H9 (cell line): ENCODE measurements at regions not wholly inside any gene's neighbourhood (a gene's known extent, or its start where the extent isn't known, plus 50 kb on each side); places are given as distances from the start of the nearest gene placed in this dataset.
A peak's percentile ranks its signal among the peaks of the same experiment; 100 is the strongest.

Source experiments
- DNase-seq: peaks from one replicate; pipeline ENCODE4 v3.0.0-alpha.2; 2017
- H2AFZ ChIP-seq: one replicate; pipeline ENCODE4 v1.6.1; 2013; ENCODE audit warnings: mild to moderate bottlenecking, low read length, control low read depth, moderate library complexity
- H2AK5ac ChIP-seq: 2 replicates; pipeline ENCODE4 v1.6.1; 2013; ENCODE audit warnings: low read length, control low read depth, mixed read lengths; ENCODE audit not compliant: insufficient read length
- H2BK120ac ChIP-seq: one replicate; pipeline ENCODE4 v1.6.1; 2013; ENCODE audit warnings: low read depth, mild to moderate bottlenecking, low read length, control low read depth, inconsistent platforms; ENCODE audit not compliant: poor library complexity, severe bottlenecking
- H2BK12ac ChIP-seq: 2 replicates; pipeline ENCODE4 v1.6.1; 2013; ENCODE audit warnings: low read length, control low read depth, mixed read lengths, low read depth; ENCODE audit not compliant: insufficient read length
- H2BK15ac ChIP-seq: 2 replicates; pipeline ENCODE4 v1.6.1; 2013; ENCODE audit warnings: low read depth, low read length, control low read depth
- H2BK20ac ChIP-seq: one replicate; pipeline ENCODE4 v1.6.1; 2013; ENCODE audit warnings: low read depth, mild to moderate bottlenecking, low read length, control low read depth, inconsistent platforms; ENCODE audit not compliant: poor library complexity, severe bottlenecking
- H2BK5ac ChIP-seq: 2 replicates; pipeline ENCODE4 v1.6.1; 2013; ENCODE audit warnings: low read length, control low read depth, mixed read lengths; ENCODE audit not compliant: insufficient read length
- H3K14ac ChIP-seq: 2 replicates; pipeline ENCODE4 v1.6.1; 2013; ENCODE audit warnings: low read length, control low read depth; ENCODE audit not compliant: insufficient read depth
- H3K18ac ChIP-seq: 2 replicates; pipeline ENCODE4 v1.6.1; 2013; ENCODE audit warnings: low read depth, mild to moderate bottlenecking, mixed read lengths, low read length, control low read depth; ENCODE audit not compliant: insufficient read length
- H3K23ac ChIP-seq: 2 replicates; pipeline ENCODE4 v1.6.1; 2013; ENCODE audit warnings: low read length, control low read depth, mixed read lengths, low read depth; ENCODE audit not compliant: insufficient read length
- H3K23me2 ChIP-seq: 2 replicates; pipeline ENCODE4 v1.6.1; 2013; ENCODE audit warnings: low read depth, mild to moderate bottlenecking, mixed read lengths, low read length, control low read depth; ENCODE audit not compliant: insufficient read length, poor library complexity, severe bottlenecking
- H3K27ac ChIP-seq: 2 replicates; pipeline ENCODE4 v1.5.1; 2013; ENCODE audit warnings: low read length, control low read depth, mixed read lengths, low read depth; ENCODE audit not compliant: insufficient read length
- H3K27me3 ChIP-seq: 2 replicates; pipeline ENCODE4 v1.6.1; 2013; ENCODE audit warnings: low read length, control low read depth, inconsistent platforms; ENCODE audit not compliant: insufficient read depth
- H3K4ac ChIP-seq: 2 replicates; pipeline ENCODE4 v1.6.1; 2013; ENCODE audit warnings: low read depth, mild to moderate bottlenecking, control low read depth, inconsistent platforms, low read length, moderate library complexity
- H3K4me1 ChIP-seq: 2 replicates; pipeline ENCODE4 v1.6.1; 2013; ENCODE audit warnings: low read length, control low read depth, inconsistent platforms; ENCODE audit not compliant: insufficient read depth
- H3K4me2 ChIP-seq: 2 replicates; pipeline ENCODE4 v1.6.1; 2013; ENCODE audit warnings: low read length, control low read depth, mixed read lengths; ENCODE audit not compliant: insufficient read length, insufficient read depth
- H3K56ac ChIP-seq: 2 replicates; pipeline ENCODE4 v1.6.1; 2013; ENCODE audit warnings: low read depth, mild to moderate bottlenecking, mixed read lengths, low read length, control low read depth; ENCODE audit not compliant: insufficient read length
- H3K79me1 ChIP-seq: 2 replicates; pipeline ENCODE4 v1.6.1; 2013; ENCODE audit warnings: low read depth, mild to moderate bottlenecking, moderate library complexity, low read length, control low read depth, inconsistent platforms; ENCODE audit not compliant: insufficient read depth, poor library complexity, severe bottlenecking
- H3K79me2 ChIP-seq: 2 replicates; pipeline ENCODE4 v1.6.1; 2013; ENCODE audit warnings: low read length, control low read depth, inconsistent platforms; ENCODE audit not compliant: insufficient read depth
- H3K9ac ChIP-seq: 2 replicates; pipeline ENCODE4 v1.6.1; 2013; ENCODE audit warnings: low read length, control low read depth, mixed read lengths; ENCODE audit not compliant: insufficient read length; ENCODE audit errors: extremely low read depth
- H3K9me3 ChIP-seq: one replicate; pipeline ENCODE4 v1.6.1; 2013; ENCODE audit warnings: low read depth, low read length, inconsistent platforms; ENCODE audit not compliant: control insufficient read depth
- H3T11ph ChIP-seq: one replicate; pipeline ENCODE4 v1.6.1; 2013; ENCODE audit warnings: mild to moderate bottlenecking, low read length, control low read depth, inconsistent platforms
- H4K20me1 ChIP-seq: one replicate; pipeline ENCODE4 v1.6.1; 2013; ENCODE audit not compliant: control insufficient read depth, insufficient read length, insufficient read depth
- H4K5ac ChIP-seq: 2 replicates; pipeline ENCODE4 v1.6.1; 2013; ENCODE audit warnings: low read depth, mild to moderate bottlenecking, mixed read lengths, low read length, control low read depth; ENCODE audit not compliant: insufficient read length
- H4K8ac ChIP-seq: replicated peaks from 2 replicates; pipeline ENCODE4 v1.6.1; 2013; ENCODE audit warnings: low read length, control low read depth, mixed read lengths, low read depth; ENCODE audit not compliant: insufficient read length
- H4K91ac ChIP-seq: 2 replicates; pipeline ENCODE4 v1.6.1; 2013; ENCODE audit warnings: low read depth, mild to moderate bottlenecking, moderate library complexity, mixed read lengths, low read length, control low read depth; ENCODE audit not compliant: insufficient read length
- H3K27ac Mint-ChIP-seq, 3 experiments: 2 replicates in 2 of 3; 3 replicates in 1 of 3; pipeline ENCODE4 v1.8.0; 2020 to 2021; ENCODE audit warnings: mixed read lengths in 3 of 3, mild to moderate bottlenecking in 1 of 3, moderate library complexity in 1 of 3
- H3K27me3 Mint-ChIP-seq: 2 replicates; pipeline ENCODE4 v1.8.0; 2021; ENCODE audit warnings: low read depth, mild to moderate bottlenecking, moderate library complexity, mixed read lengths
- H3K36me3 Mint-ChIP-seq, 3 experiments: 2 replicates in 2 of 3; 3 replicates in 1 of 3; pipeline ENCODE4 v1.8.0; 2020 to 2021; ENCODE audit warnings: low read depth in 3 of 3, mixed read lengths in 3 of 3; ENCODE audit not compliant: insufficient read depth in 1 of 3
- H3K4me1 Mint-ChIP-seq, 2 experiments: 2 replicates each; pipeline ENCODE4 v1.8.0; 2020; ENCODE audit warnings: mixed read lengths in 2 of 2
- H3K4me3 Mint-ChIP-seq, 2 experiments: 2 replicates in 1 of 2; 3 replicates in 1 of 2; pipeline ENCODE4 v1.8.0; 2020 to 2021; ENCODE audit warnings: mild to moderate bottlenecking in 2 of 2, mixed read lengths in 2 of 2, moderate library complexity in 1 of 2
- H3K9me3 Mint-ChIP-seq, 2 experiments: 2 replicates in 1 of 2; 3 replicates in 1 of 2; pipeline ENCODE4 v1.8.0; 2020; ENCODE audit warnings: mild to moderate bottlenecking in 2 of 2, mixed read lengths in 2 of 2, moderate library complexity in 1 of 2
- WGBS: extraction: QIAGEN DNeasy Blood & Tissue Kit; methylation state at CpG from one replicate; pipeline ENCODE4 v1.1.7; 2013; ENCODE audit warnings: missing lambda C conversion rate, low lambda C conversion rate, mixed read lengths; ENCODE audit not compliant: insufficient read length; ENCODE audit errors: extremely low coverage; 5-methylcytosine and 5-hydroxymethylcytosine counted together
- TF ChIP-seq, protein P1 (sequence below): fragments of 200-600 bp; sonication (generic); conservative IDR thresholded peaks from 3 replicates; pipeline ENCODE4 v1.8.0; 2021; ENCODE audit warnings: antibody characterized with exemption, mild to moderate bottlenecking

GRCh38 chr7:16204953-16205352 lies 216.4 kb downstream of the CRPPA start:
- Histone ChIP-seq H3K4ac (no peak overlapping the region), H3K9ac (no peak overlapping the region), H3K14ac (no peak overlapping the region), H4K91ac (no peak overlapping the region), H3K79me1 (no peaks in the 10 kb centered on the region), H3K23ac (no peak overlapping the region), H3K27me3 (no peaks in the 10 kb centered on the region), H3K9me3 (no peaks in the 10 kb centered on the region), H2BK5ac (no peak overlapping the region), H2BK120ac (no peak overlapping the region), H4K20me1 (no peaks in the 10 kb centered on the region), H3K4me2 (no peak overlapping the region), H3K18ac (no peak overlapping the region), H3K79me2 (no peaks in the 10 kb centered on the region), H4K8ac (no peak overlapping the region), H3K56ac (no peak overlapping the region), H2BK20ac (peak overlapping the region; percentile 45), H2BK12ac (no peak overlapping the region), H2AFZ (no peak overlapping the region), H3K4me1 (peaks cover 3% of the 10 kb centered on the region; the same call in 1 of the 2 replicates), H3T11ph (no peak overlapping the region), H4K5ac (no peak overlapping the region), H2BK15ac (no peak overlapping the region), H2AK5ac (no peak overlapping the region), H3K27ac (no peak overlapping the region), H3K23me2 (no peaks in the 10 kb centered on the region)
- Mint-ChIP-seq H3K27me3 (no peaks in the 10 kb centered on the region), H3K36me3 (no peaks in the 10 kb centered on the region), H3K4me3 (no peak overlapping the region), H3K4me1 (peaks cover 19 to 21% of the 10 kb centered on the region in 2 experiments), H3K27ac (peak overlapping the region; percentile 31 to 78 (median 63); a peak in 5 of 7 replicates), H3K9me3 (no peaks in the 10 kb centered on the region)
- DNase-seq, result no peak
- no CpG with 5 or more reads among the region's 2 CpGs for whole genome bisulfite sequencing
- TF ChIP-seq, protein P1, sequence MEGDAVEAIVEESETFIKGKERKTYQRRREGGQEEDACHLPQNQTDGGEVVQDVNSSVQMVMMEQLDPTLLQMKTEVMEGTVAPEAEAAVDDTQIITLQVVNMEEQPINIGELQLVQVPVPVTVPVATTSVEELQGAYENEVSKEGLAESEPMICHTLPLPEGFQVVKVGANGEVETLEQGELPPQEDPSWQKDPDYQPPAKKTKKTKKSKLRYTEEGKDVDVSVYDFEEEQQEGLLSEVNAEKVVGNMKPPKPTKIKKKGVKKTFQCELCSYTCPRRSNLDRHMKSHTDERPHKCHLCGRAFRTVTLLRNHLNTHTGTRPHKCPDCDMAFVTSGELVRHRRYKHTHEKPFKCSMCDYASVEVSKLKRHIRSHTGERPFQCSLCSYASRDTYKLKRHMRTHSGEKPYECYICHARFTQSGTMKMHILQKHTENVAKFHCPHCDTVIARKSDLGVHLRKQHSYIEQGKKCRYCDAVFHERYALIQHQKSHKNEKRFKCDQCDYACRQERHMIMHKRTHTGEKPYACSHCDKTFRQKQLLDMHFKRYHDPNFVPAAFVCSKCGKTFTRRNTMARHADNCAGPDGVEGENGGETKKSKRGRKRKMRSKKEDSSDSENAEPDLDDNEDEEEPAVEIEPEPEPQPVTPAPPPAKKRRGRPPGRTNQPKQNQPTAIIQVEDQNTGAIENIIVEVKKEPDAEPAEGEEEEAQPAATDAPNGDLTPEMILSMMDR, result no peak
